ENCODE measurements at regions not wholly inside any gene's neighbourhood (a gene's known extent, or its start where the extent isn't known, plus 50 kb on each side); places are given as distances from the start of the nearest gene placed in this dataset.

GRCh38 chr4:83870328-83870950, 334.5 kb downstream of the GPAT3 start:
- TF ChIP-seq, protein P1, sequence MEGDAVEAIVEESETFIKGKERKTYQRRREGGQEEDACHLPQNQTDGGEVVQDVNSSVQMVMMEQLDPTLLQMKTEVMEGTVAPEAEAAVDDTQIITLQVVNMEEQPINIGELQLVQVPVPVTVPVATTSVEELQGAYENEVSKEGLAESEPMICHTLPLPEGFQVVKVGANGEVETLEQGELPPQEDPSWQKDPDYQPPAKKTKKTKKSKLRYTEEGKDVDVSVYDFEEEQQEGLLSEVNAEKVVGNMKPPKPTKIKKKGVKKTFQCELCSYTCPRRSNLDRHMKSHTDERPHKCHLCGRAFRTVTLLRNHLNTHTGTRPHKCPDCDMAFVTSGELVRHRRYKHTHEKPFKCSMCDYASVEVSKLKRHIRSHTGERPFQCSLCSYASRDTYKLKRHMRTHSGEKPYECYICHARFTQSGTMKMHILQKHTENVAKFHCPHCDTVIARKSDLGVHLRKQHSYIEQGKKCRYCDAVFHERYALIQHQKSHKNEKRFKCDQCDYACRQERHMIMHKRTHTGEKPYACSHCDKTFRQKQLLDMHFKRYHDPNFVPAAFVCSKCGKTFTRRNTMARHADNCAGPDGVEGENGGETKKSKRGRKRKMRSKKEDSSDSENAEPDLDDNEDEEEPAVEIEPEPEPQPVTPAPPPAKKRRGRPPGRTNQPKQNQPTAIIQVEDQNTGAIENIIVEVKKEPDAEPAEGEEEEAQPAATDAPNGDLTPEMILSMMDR (IDR thresholded peaks at IDR 0.05; ENCODE audit: insufficient read depth, low read depth, low read length, missing control alignments), result no peak
- H3K4me3 ChIP-seq (ENCODE audit: low read depth, low read length), result no peak overlapping the region
- no peak for DNase-seq (ENCODE audit: low read depth)

- TF ChIP-seq, protein P1 (IDR thresholded peaks at IDR 0.05; ENCODE audit: insufficient read depth, low read depth, low read length, missing control alignments), result no peak
- DNase-seq (ENCODE audit: low read depth), result no peak
- no peak overlapping the region for H3K4me3 ChIP-seq (ENCODE audit: low read depth, low read length)
These were observed 331.1 kb downstream of the GPAT3 start for GRCh38 chr4:83866834-83867621.

- TF ChIP-seq, protein P1 (IDR thresholded peaks at IDR 0.05; ENCODE audit: insufficient read depth, low read depth, low read length, missing control alignments), result no peak
- DNase-seq (ENCODE audit: low read depth), result no peak
- no peak overlapping the region for H3K4me3 ChIP-seq (ENCODE audit: low read depth, low read length)
These were observed 329.7 kb downstream of the GPAT3 start for GRCh38 chr4:83865417-83866150.

- TF ChIP-seq, protein P1 (IDR thresholded peaks at IDR 0.05; ENCODE audit: insufficient read depth, low read depth, low read length, missing control alignments), result no peak
- DNase-seq (ENCODE audit: low read depth), result no peak
- H3K4me3 ChIP-seq (ENCODE audit: low read depth, low read length), result no peak overlapping the region
These were observed 328.3 kb downstream of the GPAT3 start for GRCh38 chr4:83864097-83864817.

GRCh38 chr4:83862471-83862870, 326.6 kb downstream of the GPAT3 start:
- no peak overlapping the region for H3K4me3 ChIP-seq (ENCODE audit: low read depth, low read length)
- TF ChIP-seq, protein P1 (IDR thresholded peaks at IDR 0.05; ENCODE audit: insufficient read depth, low read depth, low read length, missing control alignments), result no peak
- DNase-seq (ENCODE audit: low read depth), result no peak

DNA sequence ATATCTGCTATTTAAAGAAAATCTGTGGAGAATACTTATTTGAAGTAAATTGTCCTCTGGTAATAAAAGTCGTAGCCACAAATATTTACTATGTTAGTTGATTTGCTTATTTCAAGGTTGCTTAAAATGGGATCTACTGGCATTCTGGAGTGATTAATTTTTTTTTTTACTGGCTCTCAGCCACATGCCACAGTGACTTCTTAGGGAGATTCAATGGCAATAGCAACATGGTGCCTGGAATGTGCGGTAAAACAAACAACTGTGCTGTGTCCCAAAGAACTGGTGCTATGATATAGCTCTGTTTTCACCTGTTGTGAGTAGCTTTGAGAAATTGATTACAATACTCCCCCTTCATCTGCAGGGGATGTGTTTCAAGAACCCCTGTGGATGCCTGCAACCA, 324.3 kb downstream of the GPAT3 start:
- no peak for DNase-seq (ENCODE audit: low read depth)
- no peak overlapping the region for H3K4me3 ChIP-seq (ENCODE audit: low read depth, low read length)
- TF ChIP-seq, protein P1 (IDR thresholded peaks at IDR 0.05; ENCODE audit: insufficient read depth, low read depth, low read length, missing control alignments), result no peak
